ENCODE measurements at regions not wholly inside any gene's neighbourhood (a gene's known extent, or its start where the extent isn't known, plus 50 kb on each side); places are given as distances from the start of the nearest gene placed in this dataset.

DNA sequence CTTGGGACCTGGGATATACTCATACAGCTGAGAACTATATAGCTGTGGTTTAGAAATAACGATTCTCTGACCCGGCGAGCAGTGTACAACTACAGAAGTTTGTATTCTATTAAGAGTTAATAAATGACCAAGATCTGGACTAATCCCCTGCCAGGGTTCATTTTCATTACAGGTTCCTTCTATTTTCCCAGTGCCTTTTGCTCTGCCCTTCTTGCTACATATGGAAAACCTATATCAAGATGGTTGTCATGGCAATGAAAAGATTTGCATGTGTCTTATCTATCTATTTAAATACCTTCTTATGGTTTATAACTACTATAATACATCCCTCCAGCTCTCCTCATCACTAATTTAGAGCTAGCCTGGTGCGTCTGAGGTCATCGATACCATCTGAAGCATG lies 965.2 kb downstream of the BCL11A start (continued):
- no peak for TF ChIP-seq CREB5 (CRISPR knock-in tag; IDR thresholded peaks at IDR 0.05; ENCODE audit: low read depth)

- TF ChIP-seq BACH2 (CRISPR knock-in tag; IDR thresholded peaks at IDR 0.05; ENCODE audit: borderline replicate concordance) (no peak), ISL1 (CRISPR knock-in tag; IDR thresholded peaks at IDR 0.05) (no peak), ESRRG (CRISPR knock-in tag; IDR thresholded peaks at IDR 0.05) (no peak), ZNF565 (CRISPR knock-in tag; conservative IDR thresholded peaks at IDR 0.05; ENCODE audit: low read depth) (no peak), PPARA (CRISPR knock-in tag; IDR thresholded peaks at IDR 0.05; ENCODE audit: borderline replicate concordance) (no peak), TOX (CRISPR knock-in tag; IDR thresholded peaks at IDR 0.05; ENCODE audit: borderline replicate concordance) (no peak), ARNTL (CRISPR knock-in tag; IDR thresholded peaks at IDR 0.05; ENCODE audit: borderline replicate concordance, low read depth) (no peak), SNAI2 (CRISPR knock-in tag; IDR thresholded peaks at IDR 0.05) (no peak), ZFP30 (CRISPR knock-in tag; IDR thresholded peaks at IDR 0.05) (no peak), RARB (CRISPR knock-in tag; IDR thresholded peaks at IDR 0.05) (no peak), TCF4 (CRISPR knock-in tag; IDR thresholded peaks at IDR 0.05; ENCODE audit: borderline replicate concordance) (no peak), GLIS3 (CRISPR knock-in tag; IDR thresholded peaks at IDR 0.05) (no peak), ZC3H10 (CRISPR knock-in tag; IDR thresholded peaks at IDR 0.05) (no peak)
- TF ChIP-seq, protein P1, sequence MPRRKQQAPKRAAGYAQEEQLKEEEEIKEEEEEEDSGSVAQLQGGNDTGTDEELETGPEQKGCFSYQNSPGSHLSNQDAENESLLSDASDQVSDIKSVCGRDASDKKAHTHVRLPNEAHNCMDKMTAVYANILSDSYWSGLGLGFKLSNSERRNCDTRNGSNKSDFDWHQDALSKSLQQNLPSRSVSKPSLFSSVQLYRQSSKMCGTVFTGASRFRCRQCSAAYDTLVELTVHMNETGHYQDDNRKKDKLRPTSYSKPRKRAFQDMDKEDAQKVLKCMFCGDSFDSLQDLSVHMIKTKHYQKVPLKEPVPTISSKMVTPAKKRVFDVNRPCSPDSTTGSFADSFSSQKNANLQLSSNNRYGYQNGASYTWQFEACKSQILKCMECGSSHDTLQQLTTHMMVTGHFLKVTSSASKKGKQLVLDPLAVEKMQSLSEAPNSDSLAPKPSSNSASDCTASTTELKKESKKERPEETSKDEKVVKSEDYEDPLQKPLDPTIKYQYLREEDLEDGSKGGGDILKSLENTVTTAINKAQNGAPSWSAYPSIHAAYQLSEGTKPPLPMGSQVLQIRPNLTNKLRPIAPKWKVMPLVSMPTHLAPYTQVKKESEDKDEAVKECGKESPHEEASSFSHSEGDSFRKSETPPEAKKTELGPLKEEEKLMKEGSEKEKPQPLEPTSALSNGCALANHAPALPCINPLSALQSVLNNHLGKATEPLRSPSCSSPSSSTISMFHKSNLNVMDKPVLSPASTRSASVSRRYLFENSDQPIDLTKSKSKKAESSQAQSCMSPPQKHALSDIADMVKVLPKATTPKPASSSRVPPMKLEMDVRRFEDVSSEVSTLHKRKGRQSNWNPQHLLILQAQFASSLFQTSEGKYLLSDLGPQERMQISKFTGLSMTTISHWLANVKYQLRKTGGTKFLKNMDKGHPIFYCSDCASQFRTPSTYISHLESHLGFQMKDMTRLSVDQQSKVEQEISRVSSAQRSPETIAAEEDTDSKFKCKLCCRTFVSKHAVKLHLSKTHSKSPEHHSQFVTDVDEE (CRISPR knock-in tag; IDR thresholded peaks at IDR 0.05) = no peak
- TF ChIP-seq, protein P2, sequence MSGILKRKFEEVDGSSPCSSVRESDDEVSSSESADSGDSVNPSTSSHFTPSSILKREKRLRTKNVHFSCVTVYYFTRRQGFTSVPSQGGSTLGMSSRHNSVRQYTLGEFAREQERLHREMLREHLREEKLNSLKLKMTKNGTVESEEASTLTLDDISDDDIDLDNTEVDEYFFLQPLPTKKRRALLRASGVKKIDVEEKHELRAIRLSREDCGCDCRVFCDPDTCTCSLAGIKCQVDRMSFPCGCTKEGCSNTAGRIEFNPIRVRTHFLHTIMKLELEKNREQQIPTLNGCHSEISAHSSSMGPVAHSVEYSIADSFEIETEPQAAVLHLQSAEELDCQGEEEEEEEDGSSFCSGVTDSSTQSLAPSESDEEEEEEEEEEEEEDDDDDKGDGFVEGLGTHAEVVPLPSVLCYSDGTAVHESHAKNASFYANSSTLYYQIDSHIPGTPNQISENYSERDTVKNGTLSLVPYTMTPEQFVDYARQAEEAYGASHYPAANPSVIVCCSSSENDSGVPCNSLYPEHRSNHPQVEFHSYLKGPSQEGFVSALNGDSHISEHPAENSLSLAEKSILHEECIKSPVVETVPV (CRISPR knock-in tag; IDR thresholded peaks at IDR 0.05) = no peak
- no peak for ATAC-seq
Observed at GRCh38 chr2:59586176-59586575, 967.3 kb downstream of the BCL11A start.

GRCh38 chr2:59585655-59586054 lies 967.8 kb downstream of the BCL11A start:
- no peak for ATAC-seq

DNA sequence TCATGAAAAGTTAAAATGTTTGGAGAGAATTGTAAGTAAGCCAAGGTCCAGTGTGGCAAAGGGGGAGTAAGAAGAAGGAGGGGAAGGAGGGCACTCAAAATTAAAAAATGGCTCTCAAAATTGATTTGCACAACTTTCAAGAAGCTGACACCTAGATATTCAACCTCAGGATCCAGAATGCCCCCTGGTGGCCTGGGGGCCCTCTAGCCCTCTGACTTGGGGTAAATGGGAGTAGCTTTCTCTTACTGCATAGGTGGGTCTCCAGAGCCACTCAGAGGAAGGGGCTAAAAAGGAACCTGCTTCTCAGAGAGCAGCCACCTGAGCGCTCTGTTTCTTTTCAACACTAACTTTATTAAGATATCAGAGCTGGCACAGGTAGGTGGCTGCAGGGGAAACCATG lies 968.5 kb downstream of the BCL11A start:
- ATAC-seq = no peak
- TF ChIP-seq ZC3H10 (CRISPR knock-in tag; IDR thresholded peaks at IDR 0.05) = no peak
- TF ChIP-seq PATZ1 (CRISPR knock-in tag; IDR thresholded peaks at IDR 0.05; ENCODE audit: borderline replicate concordance) = no peak
- no peak for TF ChIP-seq TCF4 (CRISPR knock-in tag; IDR thresholded peaks at IDR 0.05; ENCODE audit: borderline replicate concordance)
- no peak for TF ChIP-seq BACH2 (CRISPR knock-in tag; IDR thresholded peaks at IDR 0.05; ENCODE audit: borderline replicate concordance)
- TF ChIP-seq ESRRG (CRISPR knock-in tag; IDR thresholded peaks at IDR 0.05) = no peak
- TF ChIP-seq GLIS3 (CRISPR knock-in tag; IDR thresholded peaks at IDR 0.05) = no peak
- TF ChIP-seq, protein P2 (CRISPR knock-in tag; IDR thresholded peaks at IDR 0.05) = no peak

More at GRCh38 chr2:59585655-59586054, 967.8 kb downstream of the BCL11A start:
- TF ChIP-seq ZNF8 (CRISPR knock-in tag; IDR thresholded peaks at IDR 0.05) = no peak
- TF ChIP-seq ZC3H10 (CRISPR knock-in tag; IDR thresholded peaks at IDR 0.05) = no peak
- no peak for TF ChIP-seq GLIS3 (CRISPR knock-in tag; IDR thresholded peaks at IDR 0.05)
- TF ChIP-seq BACH2 (CRISPR knock-in tag; IDR thresholded peaks at IDR 0.05; ENCODE audit: borderline replicate concordance) = no peak
- TF ChIP-seq PPARA (CRISPR knock-in tag; IDR thresholded peaks at IDR 0.05; ENCODE audit: borderline replicate concordance) = no peak
